HL-60 (cell line): ENCODE measurements at regions not wholly inside any gene's neighbourhood (a gene's known extent, or its start where the extent isn't known, plus 50 kb on each side); places are given as distances from the start of the nearest gene placed in this dataset.

ENCODE experiments used
- DNase-seq, 2 experiments: peaks; one replicate each; pipeline ENCODE4 v3.0.0-alpha.2; 2010 to 2020; ENCODE audit warnings: low read depth in 1 of 2, low spot score in 1 of 2
- H3K27ac ChIP-seq: fragments of 250-450 bp; sonication (Bioruptor Pico); replicated peaks from 2 replicates; pipeline ENCODE4 v1.5.1; 2020; ENCODE audit warnings: mild to moderate bottlenecking, moderate library complexity
- H3K27me3 ChIP-seq: fragments of 250-450 bp; sonication (Bioruptor Pico); 2 replicates; pipeline ENCODE4 v1.5.1; 2021; ENCODE audit warnings: mild to moderate bottlenecking, moderate library complexity; ENCODE audit not compliant: insufficient read depth, poor library complexity, severe bottlenecking
- H3K4me3 ChIP-seq: replicated peaks from 2 replicates; pipeline ENCODE4 v1.5.1; 2011; ENCODE audit warnings: mild to moderate bottlenecking, control low read depth, low read length; ENCODE audit not compliant: insufficient read depth
- CTCF ChIP-seq: IDR thresholded peaks from one replicate; pipeline ENCODE4 v1.5.1; 2011; ENCODE audit warnings: low read length, control low read depth, inconsistent platforms; ENCODE audit not compliant: insufficient read depth
- GABPA ChIP-seq: IDR thresholded peaks from 2 replicates; pipeline ENCODE4 v1.6.1; 2012; ENCODE audit warnings: low read depth
- POLR2AphosphoS5 ChIP-seq: IDR thresholded peaks from 2 replicates; pipeline ENCODE4 v1.6.1; 2012; ENCODE audit warnings: low read depth
- REST ChIP-seq: IDR thresholded peaks from 2 replicates; pipeline ENCODE4 v1.6.1; 2012; ENCODE audit warnings: low read depth; ENCODE audit not compliant: insufficient replicate concordance
- SPI1 ChIP-seq: IDR thresholded peaks from 2 replicates; pipeline ENCODE4 v1.6.1; 2012; ENCODE audit warnings: low read depth, mild to moderate bottlenecking, borderline replicate concordance

- no peak overlapping the region for H3K27ac ChIP-seq
- H3K27me3 ChIP-seq: no peaks in the 10 kb centered on the region
- TF ChIP-seq CTCF: no peak
- no peak for TF ChIP-seq POLR2AphosphoS5
- TF ChIP-seq REST: no peak
- no peak for TF ChIP-seq GABPA
- no peak for TF ChIP-seq SPI1
- no peak for DNase-seq
- H3K4me3 ChIP-seq: no peak overlapping the region
Observed at GRCh38 chr7:17181482-17181881, 117.0 kb upstream of the AHR start.

- TF ChIP-seq CTCF: no peak
- Histone ChIP-seq H3K27ac (no peak overlapping the region), H3K27me3 (no peaks in the 10 kb centered on the region), H3K4me3 (no peak overlapping the region)
- no peak for DNase-seq
Observed at GRCh38 chr7:17183630-17184328, 114.7 kb upstream of the AHR start.

- TF ChIP-seq REST: no peak
- no peak for TF ChIP-seq POLR2AphosphoS5
- no peak for TF ChIP-seq CTCF
- TF ChIP-seq SPI1: no peak
- TF ChIP-seq GABPA: no peak
- Histone ChIP-seq H3K4me3 (no peak overlapping the region), H3K27me3 (no peaks in the 10 kb centered on the region), H3K27ac (no peak overlapping the region)
- DNase-seq: no peak
Observed at GRCh38 chr7:17184805-17185689, 113.4 kb upstream of the AHR start.

- Histone ChIP-seq H3K27ac (no peak overlapping the region), H3K4me3 (no peak overlapping the region), H3K27me3 (no peaks in the 10 kb centered on the region)
- peak; percentile 18 to 25 for DNase-seq
- TF ChIP-seq SPI1 (peak; percentile 90), REST (no peak)
Observed at GRCh38 chr7:17185690-17186070, 112.8 kb upstream of the AHR start.
